ENCODE measurements at regions not wholly inside any gene's neighbourhood (a gene's known extent, or its start where the extent isn't known, plus 50 kb on each side); places are given as distances from the start of the nearest gene placed in this dataset.
A peak's percentile ranks its signal among the peaks of the same experiment; 100 is the strongest.
"Not testable (repeated sequence)": the region's sequence is repeated elsewhere in the genome, so short reads cannot be mapped to it uniquely, and the experiment has no call there.

- DNase-seq, result no peak
Measured at GRCh38 chr2:48194641-48195040, 119.8 kb upstream of the FOXN2 start.

DNA sequence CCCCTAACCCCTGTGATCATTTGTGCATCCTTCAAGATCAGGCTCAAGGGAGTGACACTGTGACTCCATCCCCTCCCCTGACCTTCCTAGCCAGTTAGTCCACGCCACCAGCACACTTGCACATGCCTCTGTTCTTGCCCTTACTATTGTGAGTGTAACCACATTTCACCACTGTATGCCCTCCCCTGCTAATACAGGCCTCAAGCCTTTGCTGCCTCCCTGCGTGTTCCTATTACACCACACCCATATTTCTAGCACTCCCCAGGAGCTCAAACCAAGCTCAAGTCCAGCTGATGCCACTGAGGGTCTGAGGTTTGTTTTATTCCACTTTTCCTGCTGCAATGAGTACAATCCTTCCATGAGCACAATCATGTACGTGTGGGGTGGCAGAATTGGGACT, 119.3 kb upstream of the FOXN2 start:
- no peak for DNase-seq

- no peak for DNase-seq
Measured at GRCh38 chr2:48197618-48198017, 116.9 kb upstream of the FOXN2 start.

DNA sequence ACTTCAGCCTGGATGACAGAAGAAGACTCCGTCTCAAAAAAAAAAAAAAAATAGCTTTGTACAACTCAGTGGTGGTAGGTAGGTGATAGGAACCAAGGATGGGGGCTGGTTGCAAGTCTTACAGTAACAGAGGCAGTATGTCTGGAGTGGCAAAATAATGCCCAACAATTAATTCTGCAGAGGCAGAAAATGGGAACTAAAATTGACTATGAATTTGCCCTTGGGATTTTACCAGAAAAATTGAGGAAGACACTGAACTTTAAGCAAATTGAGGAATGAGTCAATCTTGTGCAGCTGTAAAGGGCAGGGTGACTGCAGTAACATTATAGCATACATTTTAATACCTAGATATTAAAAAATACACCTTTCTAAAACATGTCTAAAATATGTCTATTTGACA, 116.1 kb upstream of the FOXN2 start:
- no peak for DNase-seq

DNA sequence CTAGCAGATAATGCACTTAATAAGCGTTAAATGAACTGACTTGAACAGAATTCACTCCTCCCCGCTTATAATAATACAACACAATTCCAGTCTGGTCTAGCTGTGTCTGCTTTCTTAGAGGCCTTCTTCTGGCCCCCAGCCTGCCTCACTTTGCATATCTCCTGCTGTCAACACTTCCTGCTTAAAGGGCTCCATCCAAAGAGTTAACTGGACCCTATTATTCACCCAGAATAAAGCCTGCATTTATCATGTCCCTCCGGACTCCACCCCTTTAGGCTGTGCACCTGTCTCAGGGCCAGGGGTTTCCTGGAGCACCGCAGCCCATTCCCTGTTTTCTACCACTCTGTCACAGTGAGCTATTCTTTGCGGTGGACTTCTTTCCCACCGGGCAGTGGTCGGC, 115.4 kb upstream of the FOXN2 start:
- no peak for DNase-seq

DNA sequence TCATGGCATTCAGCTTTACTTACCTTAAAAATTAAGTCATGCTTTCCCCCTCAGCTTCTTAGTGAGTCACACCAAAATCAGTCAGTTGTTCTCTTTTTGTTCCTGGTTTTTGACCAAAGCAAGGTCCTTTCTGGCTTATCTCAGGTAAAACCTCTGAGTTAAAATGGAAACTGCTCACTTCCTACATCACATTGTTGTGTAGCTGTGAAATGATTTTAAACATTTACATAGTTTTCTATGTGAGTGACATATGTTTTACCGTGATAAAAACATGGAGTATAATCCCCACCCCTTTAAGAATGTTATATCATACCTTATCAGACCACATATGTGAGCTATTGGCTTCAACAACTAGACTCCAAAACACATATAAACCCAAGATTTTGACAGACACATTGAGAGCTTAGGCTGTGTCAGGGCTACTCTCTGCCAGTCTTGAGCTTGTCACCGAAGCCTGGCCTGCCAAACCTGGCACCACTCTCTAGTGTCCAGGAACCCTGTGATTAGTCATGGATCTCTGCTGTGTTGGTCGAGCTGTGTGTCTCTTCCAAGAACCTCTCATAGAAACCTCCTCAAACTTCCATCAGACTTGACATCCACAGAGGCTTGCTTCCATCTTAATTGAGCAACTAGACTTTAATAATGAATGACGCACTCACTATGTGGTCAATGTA, 113.7 kb upstream of the FOXN2 start:
- no peak for DNase-seq

- not testable (repeated sequence) for DNase-seq
Measured at GRCh38 chr2:48201435-48201834, 113.0 kb upstream of the FOXN2 start.

DNA sequence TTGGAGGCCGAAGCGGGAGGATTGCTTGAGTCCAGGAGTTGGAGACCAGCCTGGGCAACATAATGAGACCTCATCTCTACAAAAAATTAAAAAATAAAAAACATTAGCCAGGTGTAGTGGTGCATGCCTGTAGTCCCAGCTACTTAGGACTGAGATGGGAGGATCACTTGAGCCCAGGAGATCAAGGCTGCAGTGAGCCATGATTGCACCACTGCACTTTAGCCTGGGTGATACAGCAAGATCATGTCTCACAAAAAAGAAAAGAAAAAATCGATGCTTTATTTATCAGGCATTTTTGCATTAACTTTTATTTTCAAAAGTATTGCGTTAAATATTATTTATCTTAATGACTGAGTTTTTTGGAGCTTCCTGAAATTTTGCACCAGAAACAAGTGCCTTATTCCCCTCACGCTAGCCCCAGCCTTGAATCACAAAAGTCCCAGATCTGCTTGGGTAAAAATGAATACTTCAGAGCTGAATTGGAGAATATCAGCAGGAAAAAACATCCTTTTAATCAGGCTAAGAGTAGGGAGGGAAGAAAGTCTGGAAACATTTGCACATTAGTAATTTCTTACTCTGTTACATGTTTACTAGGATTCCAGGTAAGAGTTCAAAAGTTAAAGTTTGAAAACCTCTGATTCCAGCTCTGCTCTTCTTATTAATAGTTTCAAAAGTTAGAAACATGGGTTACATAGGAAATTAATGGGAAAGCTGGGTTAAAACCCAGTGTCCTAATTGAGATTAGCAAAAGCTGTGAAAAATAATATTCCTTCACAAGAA, 111.4 kb upstream of the FOXN2 start:
- DNase-seq, result no peak

DNA sequence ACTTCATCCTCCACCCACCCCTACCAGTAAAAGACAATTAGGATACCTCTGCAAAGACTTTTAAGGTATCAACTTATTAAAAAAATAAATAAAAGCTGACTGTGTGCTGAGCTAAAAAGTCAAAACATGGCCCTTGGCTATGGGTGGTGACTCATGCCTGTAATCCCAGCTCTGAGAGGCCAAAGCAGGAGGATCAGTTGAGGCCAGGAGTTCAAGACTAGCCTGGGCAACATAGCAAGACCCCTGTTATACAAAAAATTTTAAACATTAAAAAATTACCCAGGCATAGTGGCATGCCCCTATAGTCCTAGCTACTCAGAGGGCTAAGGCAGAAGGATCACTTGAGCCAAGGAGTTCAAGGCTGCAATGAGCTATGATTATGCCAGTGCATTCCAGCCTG, 110.8 kb upstream of the FOXN2 start:
- DNase-seq, result no peak

GRCh38 chr2:48204750-48205136, 109.7 kb upstream of the FOXN2 start:
- no peak for DNase-seq

GRCh38 chr2:48205137-48205798, 109.2 kb upstream of the FOXN2 start:
- peak; percentile 31 for DNase-seq

DNA sequence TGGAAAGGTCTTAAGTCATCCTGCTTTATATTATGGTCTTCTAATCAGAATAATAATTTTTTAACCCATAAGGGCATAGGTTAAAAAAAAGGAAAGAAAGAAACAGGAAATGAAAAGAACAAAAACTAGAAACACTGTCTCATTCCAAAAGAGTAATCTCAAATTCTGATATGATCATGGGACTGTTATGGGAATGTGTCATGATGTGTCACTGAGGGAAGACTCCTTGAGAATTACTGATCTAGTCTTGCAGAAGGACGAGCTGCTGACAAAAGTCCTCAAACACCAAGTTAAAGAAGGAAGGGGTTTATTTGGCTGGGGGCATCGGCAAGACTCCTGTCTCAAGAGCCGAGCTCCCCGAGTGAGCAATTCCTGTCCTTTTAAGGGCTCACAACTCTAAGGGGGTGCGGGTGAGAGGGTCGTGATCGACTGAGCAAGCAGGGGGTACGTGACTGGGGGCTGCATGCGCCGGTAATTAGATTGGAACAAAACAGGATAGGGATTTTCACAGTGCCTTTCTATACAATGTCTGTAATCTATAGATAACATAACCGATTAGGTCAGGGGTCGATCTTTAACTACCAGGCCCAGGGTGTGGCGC, 108.3 kb upstream of the FOXN2 start:
- not testable (repeated sequence) for DNase-seq

- no peak for DNase-seq
Measured at GRCh38 chr2:48207201-48207641, 107.3 kb upstream of the FOXN2 start.

GRCh38 chr2:48207851-48208250, 106.6 kb upstream of the FOXN2 start:
- no peak for DNase-seq

DNA sequence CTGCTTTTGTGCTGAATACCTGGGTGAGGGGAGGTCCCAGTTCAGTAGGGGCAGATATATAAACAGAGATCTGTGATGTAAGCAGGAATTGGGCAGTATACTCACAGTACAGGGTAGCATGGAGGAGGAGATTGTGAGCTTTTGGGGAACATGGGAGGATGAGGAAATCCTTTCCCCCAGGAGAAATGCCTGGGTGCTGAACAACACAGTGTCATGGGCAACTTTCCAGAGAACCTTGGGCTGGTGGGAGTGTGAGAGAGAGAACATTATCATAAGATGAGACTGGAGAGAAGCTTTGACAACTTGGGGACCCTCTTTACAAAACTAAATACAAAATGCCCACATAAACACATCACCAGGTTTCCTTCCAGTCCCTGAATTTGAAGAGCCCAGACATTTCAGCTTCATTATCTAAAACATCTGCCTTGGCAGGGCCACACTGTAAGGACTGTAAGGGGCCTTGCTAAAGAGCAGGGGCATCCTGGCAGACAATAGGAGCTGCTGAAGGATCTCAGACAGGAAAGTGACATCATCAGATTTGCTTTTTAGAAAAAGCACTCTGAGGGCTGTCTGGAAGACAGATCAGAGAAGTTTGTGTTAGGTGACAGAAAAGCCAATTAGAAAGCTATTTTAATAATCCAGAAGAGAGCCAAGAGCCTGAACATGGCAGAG, 105.1 kb upstream of the FOXN2 start:
- peak; percentile 32 for DNase-seq

DNA sequence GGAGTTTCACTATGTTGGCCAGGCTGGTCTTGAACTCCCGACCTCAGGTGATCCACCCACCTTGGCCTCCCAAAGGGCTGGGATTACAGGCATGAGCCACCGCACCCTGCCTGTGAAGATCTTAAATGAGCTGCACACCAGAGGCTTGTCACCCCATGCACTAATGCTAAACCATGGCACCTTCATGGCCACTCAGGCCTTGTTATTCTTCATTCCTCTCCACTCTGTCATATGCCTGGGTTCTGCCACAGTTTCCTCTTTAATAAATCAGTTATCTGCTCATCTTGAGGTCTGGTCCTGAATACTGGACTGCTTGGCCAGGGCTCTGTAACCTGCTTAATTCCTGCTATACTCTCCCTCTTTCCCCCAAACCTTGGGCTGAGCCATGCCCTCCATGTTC, 104.3 kb upstream of the FOXN2 start:
- no peak for DNase-seq

- DNase-seq, result no peak
Measured at GRCh38 chr2:48213646-48214045, 100.8 kb upstream of the FOXN2 start.

GRCh38 chr2:48218169-48218568, 96.3 kb upstream of the FOXN2 start:
- no peak for DNase-seq

DNA sequence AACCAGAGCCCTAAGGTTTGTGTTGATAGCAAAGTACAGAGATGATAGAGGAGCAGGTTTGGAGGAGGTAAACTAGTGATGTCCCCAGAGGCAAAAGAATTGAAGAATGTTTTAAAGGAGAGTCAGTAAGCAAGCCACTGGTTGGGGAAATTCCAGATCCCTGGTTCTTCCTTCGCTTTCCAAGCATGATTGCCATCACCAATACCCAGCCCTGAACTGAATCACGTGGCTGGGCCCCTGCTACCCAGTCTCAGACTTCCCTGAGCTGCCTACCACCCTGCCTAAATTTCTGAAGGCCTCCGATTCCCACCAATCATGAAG, 95.3 kb upstream of the FOXN2 start:
- no peak for DNase-seq

- no peak for DNase-seq
Measured at GRCh38 chr2:48219555-48220436, 94.7 kb upstream of the FOXN2 start.

DNA sequence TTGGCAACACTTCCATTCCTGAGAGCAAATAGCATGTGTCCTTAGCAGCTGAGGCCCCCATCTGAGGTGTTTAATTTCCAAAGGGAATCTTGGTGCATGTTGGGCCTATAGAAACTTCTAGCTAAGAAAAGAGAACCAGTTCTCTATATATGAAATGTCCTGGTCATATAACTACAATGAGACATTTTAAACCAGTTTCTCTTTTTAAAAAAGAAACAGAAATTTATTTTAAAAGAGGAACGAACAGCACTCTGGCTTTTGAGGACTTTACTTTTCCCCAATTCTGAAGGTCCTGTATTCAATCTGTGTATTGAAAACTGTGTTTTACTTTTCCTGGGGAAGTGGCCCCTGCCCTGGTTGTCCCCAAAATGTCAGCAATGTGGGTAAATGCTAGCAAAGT, 94.0 kb upstream of the FOXN2 start:
- no peak for DNase-seq
